ENCODE measurements at regions not wholly inside any gene's neighbourhood (a gene's known extent, or its start where the extent isn't known, plus 50 kb on each side); places are given as distances from the start of the nearest gene placed in this dataset.

- TF ChIP-seq CTCF (IDR thresholded peaks at IDR 0.05; ENCODE audit: insufficient read depth, low read length, poor library complexity, severe bottlenecking) (no peak), EZH2phosphoT487 (conservative IDR thresholded peaks at IDR 0.05; ENCODE audit: low read length) (no peak)
These were observed 293.8 kb upstream of the ADAMTS5 start for GRCh38 chr21:27260728-27261127.
